ENCODE measurements at regions not wholly inside any gene's neighbourhood (a gene's known extent, or its start where the extent isn't known, plus 50 kb on each side); places are given as distances from the start of the nearest gene placed in this dataset.

DNA sequence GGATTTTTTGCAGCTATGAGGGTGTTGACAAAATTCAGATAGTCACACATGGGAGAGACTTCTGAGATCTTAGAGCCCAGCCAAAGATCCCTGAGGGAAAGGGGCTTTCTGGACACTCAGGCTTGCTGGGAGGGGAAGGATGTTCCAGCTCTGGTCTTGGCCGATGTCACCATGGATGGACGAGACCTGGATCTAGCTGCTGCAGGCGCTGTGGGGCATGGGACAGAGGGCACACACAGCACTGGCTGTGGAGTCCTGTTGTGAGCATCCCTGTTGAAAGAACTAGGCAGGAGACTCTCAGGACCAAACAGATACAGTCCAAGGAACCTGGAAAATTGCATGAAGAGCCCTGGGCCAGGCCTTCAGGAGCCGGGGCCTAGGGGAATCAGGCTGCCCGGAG, 80.1 kb upstream of the SDK2 start:
- no peak for DNase-seq (ENCODE audit: low read depth)

DNA sequence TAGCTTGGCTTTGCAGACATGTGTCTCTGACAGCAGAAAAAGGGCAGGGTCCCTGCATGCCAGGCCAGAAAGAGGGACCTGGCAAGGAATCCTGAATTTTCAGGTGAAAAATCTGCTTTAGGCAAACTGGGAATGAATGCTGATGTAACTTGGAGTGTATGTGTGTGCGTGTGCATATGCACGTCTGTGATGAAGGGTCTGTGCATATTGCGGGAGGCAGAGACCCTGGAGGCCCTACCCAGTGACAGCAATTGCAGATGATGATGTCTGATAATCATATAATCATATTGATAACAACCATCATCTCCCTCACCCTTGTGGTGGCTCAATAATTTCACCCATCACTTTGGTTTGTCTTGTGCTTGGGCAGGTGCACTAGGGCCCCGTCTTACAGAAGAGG, 80.7 kb upstream of the SDK2 start:
- DNase-seq (ENCODE audit: low read depth): no peak

DNA sequence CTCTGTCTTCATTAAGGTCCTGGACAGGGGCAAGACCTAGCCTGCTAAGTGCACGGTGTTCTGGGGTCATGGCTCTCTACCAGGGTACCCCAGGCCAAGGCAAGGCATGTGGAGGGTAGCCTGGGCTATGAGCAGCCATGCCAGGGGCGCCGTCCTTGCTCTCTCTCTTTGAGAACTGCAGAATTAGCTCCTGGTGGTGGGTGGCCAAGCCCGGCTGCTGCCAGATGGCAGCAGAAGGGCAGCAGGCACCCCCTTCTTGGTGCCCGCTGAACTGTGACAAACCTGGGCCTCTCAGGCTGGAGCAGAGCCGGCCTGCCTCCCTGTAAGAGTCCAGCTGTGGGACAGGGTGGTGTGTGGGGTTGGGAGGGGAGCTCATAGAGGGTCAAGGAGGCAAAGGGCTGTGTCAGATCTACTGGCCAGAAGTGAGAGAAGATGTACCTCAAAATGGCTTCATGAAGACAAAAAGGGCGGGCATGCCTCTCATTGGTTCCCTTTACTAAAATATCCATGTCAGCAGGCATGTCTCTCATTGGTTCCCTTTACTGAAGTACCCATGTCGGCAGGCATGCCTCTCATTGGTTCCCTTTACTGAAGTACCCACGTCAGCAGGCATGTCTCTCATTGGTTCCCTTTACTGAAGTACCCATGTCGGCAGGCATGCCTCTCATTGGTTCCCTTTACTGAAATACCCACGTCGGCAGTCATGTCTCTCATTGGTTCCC, 81.7 kb upstream of the SDK2 start:
- no peak for DNase-seq (ENCODE audit: low read depth)

DNA sequence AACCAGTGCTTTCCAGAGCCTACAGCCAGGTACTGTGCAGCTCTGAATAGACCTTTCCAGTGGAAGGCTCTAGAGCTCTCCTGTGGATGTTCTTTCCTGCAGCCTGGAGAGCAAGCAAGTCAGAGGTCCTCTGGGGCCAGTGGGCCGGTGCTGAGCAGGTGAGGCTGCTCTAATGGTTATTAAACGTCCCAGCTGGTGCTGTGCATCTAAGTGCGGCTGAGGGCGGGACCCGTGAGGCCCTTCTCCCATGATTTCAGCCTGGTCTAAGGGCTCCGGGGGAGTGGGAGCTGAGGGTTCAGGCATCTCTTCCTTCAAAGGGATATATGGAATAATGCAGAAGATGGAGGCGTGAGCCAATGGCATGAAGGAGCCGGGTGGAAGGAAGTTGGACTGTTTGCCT, 83.7 kb upstream of the SDK2 start:
- DNase-seq (ENCODE audit: low read depth): no peak

DNA sequence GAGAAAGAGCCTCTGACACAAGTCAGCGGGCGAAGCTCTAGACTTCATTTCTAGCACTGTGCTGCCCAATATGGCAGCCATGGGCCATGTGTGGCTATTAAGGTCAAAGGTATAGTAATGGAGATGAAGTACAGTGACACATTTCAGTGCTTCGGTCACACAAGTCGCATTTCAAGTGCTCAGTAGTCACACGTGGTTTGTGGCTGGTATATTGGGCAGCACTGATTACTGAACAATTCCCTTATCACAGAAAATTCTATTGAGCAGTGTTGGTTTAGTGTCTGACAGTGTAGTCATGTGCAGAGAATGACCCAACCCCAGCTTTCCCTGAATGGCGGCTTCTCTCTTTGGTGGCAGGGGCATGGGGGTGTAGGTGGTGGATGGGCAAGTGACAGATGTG, 84.9 kb upstream of the SDK2 start:
- DNase-seq (ENCODE audit: low read depth): no peak

DNA sequence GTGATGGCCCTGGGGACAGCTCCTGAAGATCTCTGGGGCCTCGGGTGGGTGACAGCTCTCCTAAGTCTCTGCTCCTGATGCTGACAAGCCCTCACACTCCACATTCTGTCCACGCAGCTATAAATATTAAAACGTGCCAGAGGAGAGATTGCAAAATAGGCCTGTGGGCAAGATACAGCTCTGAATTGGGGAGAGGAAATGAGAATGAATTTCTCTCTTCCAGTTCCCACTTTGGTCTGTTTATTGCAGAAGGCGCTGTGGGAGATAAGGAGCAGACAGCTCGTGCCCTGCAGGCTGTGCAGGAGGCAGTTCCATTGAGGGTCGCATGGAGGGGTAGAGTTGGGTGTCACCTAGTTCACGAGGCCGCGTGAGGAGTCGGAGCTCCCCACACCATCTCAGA, 87.5 kb upstream of the SDK2 start:
- no peak for DNase-seq (ENCODE audit: low read depth)

DNA sequence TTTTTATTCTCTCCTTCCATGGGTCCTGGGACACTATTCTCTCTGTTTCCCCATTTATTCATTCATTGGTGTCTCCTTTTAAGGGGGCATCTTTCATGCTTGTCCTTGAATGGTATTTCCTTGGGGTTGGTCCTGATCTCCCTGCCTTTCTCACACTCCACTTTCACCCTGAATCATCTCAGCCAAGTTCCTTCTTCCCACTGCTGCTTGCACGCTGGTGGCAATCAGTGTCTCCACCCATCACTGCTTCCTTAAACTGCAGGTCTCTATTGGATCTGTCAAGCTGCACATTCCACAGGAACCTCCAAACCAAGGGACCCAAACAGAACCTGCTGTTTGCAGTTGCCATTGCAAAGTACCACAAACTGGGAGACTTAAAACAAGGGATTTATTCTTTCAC, 89.3 kb upstream of the SDK2 start:
- DNase-seq (ENCODE audit: low read depth): no peak

DNA sequence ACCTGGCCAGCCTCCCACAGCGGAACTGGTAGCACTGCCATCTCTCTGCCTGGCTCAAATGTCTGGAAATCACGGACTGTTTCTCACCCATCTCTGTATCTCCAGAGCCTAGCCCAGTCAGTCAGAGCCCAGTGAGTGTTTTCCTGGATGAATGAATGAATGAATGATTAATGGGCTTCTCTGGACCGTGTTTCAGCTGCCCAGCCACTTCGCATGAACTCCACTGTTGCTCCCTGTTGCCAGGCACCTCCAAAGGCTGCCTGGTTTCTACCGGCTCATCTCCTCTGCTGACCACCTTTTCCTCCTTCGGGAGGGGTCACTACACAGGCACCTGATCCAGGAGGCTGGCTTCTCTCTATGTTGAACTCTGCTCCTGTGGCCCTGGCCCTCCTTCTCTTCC, 91.0 kb upstream of the SDK2 start:
- DNase-seq (ENCODE audit: low read depth): no peak

DNA sequence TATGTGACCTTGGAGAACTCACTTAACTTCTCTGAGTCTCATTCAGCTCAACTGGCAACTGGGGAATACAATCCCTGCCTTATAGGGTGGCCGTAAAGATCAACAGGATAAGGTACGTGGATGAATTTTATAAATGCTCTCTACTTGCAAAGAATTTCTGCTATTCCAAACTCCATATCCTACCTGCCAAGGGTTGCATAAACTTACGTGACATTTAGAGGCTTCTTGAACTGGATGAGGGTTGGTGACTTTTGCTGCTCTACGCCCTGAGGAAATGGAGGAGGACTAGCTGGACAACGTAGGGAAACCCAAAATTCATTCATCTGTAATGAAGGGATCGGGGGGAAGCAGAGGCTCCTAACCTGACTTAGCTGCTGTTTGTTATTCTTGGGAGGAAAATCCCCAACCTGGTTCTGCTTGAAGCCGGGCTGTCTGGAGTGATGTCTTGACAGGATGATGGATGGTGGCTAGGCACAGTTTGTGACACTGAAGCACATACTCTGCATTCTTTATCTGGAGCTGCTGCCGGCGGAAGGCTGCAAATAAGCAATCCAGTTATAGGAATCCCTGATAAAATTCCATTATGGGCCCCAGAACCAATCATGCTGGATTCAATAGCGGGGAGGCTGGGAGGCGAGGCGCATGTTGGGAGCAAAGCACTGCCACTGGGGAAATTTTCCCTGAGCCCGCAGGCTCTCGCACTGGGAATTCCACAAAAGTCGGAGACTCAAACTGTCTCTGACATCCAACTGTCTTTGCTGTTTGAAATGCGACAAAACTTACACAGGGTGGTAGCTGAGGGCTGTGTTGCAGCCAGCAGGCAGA, 94.7 kb upstream of the SDK2 start:
- no peak for DNase-seq (ENCODE audit: low read depth)

DNA sequence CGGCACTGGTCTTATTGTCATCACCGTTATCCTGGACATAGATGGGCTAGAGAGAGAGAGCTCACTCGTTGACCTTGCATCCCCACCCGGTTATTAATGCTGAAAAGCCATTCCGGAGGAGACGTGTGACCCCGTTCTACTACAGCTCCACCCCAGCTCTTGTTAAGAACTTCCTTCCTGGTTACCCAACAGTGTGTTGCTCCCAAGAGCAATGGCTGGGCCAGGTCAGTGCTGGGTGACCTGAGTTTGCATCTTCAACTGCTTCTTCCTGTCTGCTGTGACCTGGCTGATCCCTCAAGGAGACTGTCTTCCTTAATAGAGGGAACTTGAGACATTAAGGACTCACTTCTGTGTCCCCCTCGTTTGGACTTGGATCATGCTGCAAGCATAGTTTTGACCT, 96.1 kb upstream of the SDK2 start:
- no peak for DNase-seq (ENCODE audit: low read depth)

DNA sequence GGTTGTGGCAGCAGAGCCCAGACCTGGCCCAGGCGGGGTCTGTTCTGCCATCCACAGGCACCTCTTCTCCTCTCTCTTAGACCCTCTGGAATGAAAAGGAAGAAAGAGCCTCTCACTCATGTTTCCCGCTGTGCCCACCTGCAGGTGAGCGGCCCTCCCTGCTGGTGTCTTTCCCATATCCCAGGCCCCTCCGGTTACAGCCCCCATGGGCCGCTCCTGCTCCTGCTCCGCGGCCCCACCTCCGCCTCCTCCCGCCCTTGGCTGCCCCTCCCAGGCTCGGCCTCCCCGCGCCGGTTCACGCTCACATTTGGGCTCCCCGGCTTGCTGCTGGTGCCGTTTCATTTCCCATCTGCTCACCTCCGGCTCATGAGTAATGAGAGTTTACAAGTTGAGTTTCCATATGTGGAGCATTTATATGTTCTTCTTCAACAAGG, 98.7 kb upstream of the SDK2 start:
- no peak for DNase-seq (ENCODE audit: low read depth)

DNA sequence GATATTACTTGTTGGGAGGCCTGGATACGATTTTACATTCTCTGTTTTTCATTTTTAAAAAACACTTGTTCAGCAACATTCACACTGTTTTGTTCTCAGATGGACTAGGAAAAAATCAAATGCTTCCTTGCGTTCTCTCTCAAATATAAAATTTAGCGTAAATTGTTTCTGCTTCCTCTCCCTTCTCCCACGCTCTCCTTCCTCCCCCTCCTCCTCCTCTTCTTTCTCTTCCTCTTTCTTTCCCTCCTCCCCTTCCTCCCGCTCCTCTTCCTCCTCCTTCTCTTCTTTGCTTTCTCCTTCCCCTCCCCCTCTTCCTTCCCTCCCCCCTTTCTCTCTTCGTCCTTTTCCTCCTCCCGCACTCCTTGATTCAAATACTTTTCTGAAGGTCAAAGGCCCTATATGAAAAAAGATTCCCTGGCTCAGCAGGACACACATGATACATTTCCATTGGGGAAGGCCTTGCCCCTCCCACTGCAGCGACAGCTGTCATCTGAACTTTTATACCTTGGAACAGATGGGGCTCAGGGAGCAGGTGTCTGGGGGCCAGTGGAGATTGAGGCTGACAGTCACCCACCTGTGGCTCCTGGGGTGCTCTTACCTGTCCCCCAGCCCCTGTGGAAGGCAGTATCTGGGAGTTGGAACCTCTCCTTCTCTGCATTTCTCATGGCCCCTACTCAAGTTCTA, 99.4 kb upstream of the SDK2 start:
- no peak for DNase-seq (ENCODE audit: low read depth)

DNA sequence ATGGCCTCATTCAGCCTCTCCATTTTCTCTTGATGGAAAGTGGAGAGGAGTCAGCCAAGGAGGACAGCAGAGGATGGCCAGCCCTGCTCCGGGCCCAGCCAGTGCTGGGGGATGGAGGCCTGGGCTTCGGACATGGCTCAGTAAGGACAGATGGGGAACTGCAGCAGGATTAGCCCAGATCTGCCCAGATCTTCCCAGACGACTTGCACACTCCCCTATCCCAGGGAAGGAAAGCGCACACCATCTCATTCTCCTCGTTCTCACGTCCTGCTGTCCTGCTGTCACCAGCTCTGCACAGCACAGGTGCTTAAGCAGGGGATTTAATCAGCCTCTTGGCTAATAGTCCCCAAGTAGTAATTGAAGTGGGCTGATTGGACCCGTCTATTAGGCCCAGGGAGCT, 100.2 kb upstream of the SDK2 start:
- DNase-seq (ENCODE audit: low read depth): no peak

DNA sequence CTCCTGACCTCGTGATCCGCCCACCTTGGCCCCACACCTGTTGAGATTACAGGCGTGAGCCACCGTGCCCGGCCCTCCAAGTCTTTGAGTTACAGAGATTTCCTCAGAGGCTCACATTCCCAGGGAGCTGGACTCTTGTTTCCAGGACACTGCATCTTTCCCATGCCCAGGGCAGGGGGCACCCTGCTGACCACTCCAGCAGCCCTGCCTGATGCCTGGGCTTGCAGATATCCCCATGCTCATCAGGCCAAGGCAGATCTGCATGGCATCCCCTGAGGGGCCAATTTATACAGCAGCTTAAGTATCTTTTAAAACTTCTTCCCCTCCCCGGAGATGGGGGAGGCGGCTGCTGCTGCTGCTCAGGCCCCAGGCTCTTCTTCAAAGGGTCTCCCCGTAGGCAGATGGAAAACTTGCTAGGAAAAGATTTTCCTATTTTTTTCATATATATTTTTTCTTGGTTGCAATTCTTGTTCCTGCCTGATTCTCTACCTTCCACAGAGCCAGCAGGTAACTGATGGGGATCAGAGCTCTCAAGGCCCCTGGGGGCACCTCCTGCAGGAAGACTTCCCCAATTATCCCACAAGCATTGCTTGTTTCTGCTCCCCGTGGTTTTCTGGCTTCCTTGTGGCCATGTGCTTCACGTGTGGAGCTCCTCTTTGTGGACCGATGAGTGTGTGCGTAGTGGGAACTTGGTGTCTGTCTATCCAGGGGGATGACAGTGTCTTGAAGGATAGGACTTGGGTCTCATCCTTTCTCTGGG, 102.2 kb upstream of the SDK2 start:
- no peak for DNase-seq (ENCODE audit: low read depth)

DNA sequence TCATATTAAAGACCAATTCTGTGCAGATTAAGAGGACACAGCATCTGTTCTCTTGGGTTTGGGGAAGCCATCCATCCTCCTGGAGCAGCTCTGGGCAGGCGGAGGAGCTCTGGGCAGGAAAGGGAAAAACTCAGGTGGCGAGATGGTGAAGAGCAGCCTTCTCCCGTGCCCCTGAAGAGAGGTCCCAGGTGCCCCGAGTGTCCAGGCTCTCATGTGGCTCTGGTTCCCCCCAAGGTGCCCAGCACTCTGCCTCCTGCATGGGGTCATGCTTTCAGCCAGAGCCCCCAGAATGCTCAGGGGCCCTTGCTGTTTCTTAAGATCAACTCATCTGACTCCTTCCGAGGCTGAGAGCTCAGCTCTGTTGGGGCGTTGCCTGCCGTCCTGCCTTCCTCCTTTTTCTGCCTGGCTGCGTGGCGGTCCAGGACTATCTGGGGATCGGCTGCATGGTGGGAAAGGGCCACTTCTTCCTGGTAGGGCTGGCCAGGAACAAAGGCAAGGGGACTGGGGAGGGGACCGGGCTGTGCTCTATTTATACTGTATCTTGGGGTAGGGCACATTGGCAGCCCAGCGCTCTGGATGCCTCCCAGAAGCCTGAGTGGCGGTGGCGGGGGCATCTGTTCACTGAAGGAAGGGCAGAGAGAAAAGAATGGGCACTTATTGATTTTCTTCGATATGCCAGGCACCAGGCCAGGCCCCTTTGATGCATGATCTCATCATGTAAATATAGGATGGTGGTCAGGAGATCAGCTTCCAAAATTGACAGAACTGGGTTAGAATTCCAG, 103.2 kb upstream of the SDK2 start:
- DNase-seq (ENCODE audit: low read depth): no peak

DNA sequence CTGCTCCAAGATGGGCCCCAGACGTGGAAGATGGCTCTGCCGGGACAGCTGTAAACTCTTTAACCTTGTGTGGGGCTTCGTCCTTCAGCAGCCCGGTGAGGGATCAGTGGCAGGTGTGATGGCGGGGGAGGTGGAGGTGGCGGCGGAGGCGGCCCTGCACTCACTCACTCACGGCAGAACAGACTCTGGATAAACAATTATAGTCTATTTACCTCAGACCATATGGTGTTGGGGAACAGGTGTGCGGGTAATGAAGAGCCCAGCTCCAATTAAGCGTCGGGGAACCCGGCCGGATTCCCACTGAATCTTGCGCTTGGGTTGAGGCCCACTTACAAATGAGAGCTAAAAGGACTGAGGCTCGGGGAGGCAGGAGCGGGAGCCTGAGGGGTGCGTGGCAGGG, 104.3 kb upstream of the SDK2 start:
- no peak for DNase-seq (ENCODE audit: low read depth)

DNA sequence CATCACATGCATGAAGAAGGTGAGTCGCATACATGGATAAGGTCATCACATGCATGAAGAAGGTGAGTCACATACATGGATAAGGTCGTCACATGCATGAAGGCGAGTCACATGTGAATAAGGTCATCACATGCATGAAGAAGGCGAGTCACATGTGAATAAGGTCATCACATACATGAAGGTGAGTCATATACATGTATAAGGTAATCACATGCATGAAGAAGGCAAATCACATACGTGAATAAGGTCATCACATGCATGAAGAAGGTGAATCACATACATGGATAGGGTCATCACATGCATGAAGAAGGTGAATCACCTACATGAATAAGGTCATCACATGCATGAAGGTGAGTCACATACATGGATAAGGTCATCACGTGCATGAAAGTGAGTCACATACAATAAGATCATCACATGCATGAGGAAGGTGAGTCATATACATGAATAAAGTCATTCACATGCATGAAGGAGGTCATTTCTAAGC, 105.1 kb upstream of the SDK2 start:
- no peak for DNase-seq (ENCODE audit: low read depth)

DNA sequence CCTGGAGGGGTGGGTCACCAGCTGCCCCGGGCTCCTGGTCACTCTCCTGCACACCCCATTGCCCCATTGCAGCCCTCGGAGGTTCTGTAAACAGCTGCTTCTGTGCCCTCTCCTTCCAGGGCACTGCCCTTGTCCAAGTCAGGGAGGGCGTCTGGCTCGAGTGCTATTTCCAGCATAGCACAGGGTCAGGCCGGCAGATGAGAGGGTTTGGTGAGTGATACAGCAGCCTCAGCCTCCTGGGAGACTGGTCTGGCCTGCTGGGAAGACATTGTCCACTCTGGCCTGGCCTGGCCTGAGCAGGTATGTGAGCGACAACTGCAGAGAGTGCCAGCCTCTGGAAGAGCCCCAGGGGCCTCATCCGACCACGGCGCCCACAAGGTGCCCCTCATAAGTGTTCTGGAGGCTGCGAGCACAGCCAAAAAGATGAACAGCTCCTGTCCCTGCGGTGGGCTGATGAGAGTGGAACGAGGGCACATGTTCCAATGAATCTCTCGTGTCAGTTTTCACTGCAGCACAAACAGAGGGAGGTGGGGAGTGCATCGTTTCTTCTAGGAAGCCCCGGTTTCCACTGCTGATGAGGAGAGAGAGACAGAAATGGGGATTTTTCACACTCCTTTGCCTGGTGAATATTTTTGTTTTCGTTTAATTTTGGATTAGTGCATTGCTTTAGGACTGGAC, 105.8 kb upstream of the SDK2 start:
- DNase-seq (ENCODE audit: low read depth): no peak

DNA sequence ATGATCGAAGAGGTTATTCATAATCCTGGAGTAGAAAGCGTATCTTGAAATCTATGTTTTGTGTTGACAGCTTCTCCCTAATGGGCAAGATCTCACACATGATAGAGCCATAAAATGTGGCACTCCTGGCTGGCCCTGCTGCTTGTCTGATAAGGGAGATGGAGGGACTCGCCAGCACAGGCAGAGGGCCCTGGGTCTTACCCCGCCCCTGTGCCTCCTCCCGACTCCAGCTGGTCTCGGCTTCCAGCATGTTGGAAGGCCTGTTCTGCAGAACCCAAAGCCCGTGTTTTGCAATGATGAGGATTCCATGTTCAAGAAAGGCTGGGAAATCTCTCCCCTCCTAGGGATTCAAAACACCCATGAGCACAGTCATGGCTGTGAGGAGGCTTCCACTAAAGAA, 106.7 kb upstream of the SDK2 start:
- no peak for DNase-seq (ENCODE audit: low read depth)

DNA sequence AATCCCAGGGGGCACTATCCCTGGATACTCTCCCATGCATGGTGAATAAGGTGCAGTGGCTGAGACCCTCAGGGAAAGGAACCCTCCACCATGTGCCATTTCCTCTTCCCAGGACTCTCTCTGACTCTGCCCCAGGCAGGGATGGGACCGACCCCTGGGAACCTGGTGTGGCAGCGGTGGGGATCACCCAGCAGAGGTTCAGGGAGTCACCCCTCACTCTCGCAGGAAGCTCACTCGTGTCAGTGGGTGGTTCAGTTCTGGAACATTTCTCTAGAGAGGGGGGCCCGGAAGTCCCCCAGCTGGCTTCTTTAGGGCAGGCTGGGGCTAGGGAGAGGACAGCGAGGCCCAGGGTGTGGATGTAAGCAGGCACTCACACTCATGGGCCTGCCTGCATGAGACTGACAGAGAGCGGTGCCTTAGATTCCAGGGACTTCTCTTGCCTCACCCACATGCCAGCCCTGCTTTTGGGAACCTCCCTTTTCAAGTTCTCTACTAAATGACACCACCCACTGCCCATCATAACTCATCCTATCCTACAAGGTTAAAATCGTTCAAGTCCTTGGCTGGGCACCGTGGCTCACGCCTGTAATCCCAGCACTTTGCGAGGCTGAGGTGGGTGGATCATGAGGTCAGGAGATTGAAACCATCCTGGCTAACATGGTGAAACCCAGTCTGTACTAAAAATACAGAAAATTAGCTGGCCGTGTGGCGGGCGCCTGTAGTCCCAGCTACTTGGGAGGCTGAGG, 109.7 kb upstream of the SDK2 start:
- no peak for DNase-seq (ENCODE audit: low read depth)

All from stimulated activated CD8-positive, alpha-beta memory T cell treated with anti-CD3 and anti-CD28 coated beads, Interleukin-15, amount 100 ng/mL, for 24 hours (primary cell).